ENCODE measurements at regions not wholly inside any gene's neighbourhood (a gene's known extent, or its start where the extent isn't known, plus 50 kb on each side); places are given as distances from the start of the nearest gene placed in this dataset.
"Not testable (repeated sequence)": the region's sequence is repeated elsewhere in the genome, so short reads cannot be mapped to it uniquely, and the experiment has no call there.

GRCh38 chr6:9708600-9708999 lies 706.3 kb downstream of the TFAP2A start:
- no peak for DNase-seq (ENCODE audit: low read depth in 3 of 3)

DNA sequence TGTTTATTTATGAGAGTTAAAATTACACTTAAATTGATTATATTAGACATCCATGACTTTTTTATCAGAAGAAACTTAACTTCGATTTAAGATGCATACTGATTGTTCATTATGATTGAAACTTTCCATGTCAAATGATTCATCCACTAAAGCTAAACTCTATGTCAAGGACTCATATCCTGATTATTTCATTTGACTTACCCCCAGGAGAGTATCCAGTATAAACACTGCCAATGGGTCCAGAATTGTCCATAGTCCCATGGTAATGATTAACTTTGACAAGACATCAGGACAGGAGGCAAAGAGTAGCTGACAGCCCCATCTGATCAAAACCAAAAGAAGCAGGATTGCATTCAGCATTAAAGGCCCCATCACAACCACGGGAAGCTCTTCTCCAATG lies 709.9 kb downstream of the TFAP2A start:
- no peak for DNase-seq (ENCODE audit: low read depth in 3 of 3)

DNA sequence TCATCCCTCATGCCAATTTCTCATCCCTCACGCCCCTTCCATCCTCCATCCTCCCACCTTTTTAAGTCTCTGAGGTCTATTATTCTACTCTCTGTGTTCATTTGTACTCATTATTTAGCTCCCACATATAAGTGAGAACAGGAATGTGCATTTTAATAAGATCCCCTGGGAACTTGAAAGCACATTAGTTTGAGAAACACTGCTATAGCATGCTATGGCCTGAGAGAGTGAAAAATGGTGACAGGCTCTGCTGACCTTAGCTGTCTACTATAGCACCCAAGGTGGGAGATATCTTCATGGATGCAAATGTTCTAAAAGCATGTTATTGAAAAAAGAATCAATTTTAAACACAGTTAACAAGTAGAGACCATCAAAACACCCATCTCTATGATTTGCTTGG lies 712.0 kb downstream of the TFAP2A start:
- no peak for DNase-seq (ENCODE audit: low read depth in 3 of 3)

DNA sequence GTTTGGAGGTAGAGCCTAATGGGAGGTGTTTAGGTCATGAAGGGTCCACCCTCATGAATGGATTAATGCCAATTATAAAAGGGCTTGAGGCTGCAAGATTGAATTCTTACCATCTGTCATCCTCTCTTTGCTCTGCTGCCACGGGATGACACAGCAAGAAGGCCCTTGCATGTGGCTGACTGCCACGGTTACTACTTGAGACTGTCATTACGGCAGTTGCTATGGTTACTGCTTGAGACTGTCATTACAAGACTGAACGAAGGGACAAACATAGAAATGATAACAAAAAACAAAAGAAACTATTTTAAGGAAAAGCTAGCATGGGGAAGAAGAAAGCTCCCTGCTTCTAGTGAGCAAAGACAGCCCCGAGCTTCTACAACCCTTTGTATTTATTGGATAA lies 715.0 kb downstream of the TFAP2A start:
- DNase-seq (ENCODE audit: low read depth in 3 of 3) = no peak

DNA sequence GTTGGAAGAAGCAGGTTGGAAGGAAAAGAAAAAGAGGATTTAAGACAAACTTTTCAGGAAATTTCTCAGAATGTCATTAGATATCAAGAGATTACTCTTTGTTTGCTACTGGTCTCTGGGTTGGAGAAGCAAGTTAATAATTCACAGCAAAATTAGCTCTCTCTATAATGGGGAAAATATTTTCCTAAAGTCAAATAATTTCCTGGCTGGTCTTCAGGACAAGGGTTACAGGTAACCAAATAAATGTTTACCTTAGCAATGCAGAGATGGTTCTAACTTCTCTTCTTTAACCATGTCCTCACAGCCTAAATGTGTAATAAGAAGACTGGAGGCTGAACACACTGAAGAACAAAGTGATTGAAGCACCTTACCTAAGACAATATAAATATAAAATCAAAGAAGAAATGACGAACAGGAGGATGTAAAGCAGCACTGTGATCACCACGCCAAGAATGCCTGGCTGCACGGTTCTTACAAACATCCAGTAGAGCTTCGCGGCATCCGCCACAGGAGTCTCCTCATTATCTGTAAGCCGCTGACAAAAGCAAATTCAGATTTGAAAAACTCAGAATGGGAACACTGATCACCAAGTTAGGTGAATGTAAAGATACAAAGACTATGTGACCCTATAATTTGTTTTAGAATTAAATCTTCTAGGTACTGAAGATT lies 717.5 kb downstream of the TFAP2A start:
- no peak for DNase-seq (ENCODE audit: low read depth in 3 of 3)

GRCh38 chr6:9690388-9690787 lies 724.5 kb downstream of the TFAP2A start:
- no peak for DNase-seq (ENCODE audit: low read depth in 3 of 3)

GRCh38 chr6:9680727-9681126 lies 734.1 kb downstream of the TFAP2A start:
- DNase-seq (ENCODE audit: low read depth in 3 of 3) = not testable (repeated sequence)

DNA sequence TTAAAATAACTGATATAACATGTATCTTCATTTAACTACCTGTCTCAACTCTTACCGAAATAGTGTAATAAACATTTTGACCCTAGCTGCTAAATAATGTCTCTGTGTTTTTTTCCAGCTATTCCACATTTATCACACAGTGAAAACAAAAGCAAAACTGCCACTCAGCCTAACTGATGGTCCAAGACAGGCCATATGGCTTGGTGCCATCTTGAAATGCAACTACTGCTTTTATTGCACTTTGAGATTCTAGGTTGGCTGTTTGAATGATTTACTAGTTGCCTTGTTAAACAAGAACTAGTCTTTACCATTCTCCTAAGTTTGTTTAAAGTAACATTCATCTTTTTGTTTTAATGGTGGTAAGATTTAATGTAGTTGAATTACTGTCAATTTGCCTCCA lies 739.8 kb downstream of the TFAP2A start:
- DNase-seq (ENCODE audit: low read depth in 3 of 3) = no peak

DNA sequence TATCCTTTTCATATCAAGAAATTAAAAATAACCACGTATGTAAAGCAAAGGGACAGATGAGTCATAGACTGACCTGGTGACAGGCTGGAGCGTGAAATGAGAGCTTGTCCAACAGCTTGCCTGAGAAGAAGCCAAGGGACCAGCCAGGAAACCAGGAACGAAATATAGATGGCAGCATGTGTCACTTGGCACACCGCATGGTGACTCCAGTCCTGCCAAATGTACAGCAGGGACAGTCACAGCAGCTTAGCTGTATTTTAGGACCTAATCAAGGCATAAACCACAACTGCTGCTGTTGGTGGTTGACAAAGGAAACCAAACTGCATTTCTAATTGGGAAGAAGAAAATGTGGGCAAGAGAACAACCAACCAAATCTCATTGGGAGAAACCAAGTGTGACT lies 755.0 kb downstream of the TFAP2A start:
- no peak for DNase-seq (ENCODE audit: low read depth in 3 of 3)

- no peak for DNase-seq (ENCODE audit: low read depth in 3 of 3)
Observed at GRCh38 chr6:9657994-9658393, 756.9 kb downstream of the TFAP2A start.

DNA sequence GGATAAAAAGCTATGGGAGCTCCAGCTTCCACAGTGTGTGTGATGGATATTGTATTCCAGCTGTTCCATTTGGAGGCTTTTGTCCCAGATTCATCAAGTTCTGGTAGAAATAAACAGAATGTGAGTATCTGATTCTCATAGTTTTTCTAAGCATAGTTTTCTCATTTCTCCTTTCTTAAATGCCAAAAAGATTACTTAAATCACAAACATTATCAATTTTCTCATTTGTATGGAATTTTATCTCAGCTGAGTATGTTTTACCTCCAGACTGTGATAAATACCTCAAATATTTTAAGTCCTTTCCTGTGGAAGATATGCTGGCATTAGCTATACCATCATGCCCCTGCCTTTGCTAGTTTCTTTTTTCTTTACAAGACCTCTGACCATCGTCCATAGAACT lies 767.3 kb downstream of the TFAP2A start:
- DNase-seq (ENCODE audit: low read depth in 3 of 3) = no peak

GRCh38 chr6:9647071-9647445 lies 767.8 kb downstream of the TFAP2A start:
- DNase-seq (ENCODE audit: low read depth in 3 of 3) = no peak

DNA sequence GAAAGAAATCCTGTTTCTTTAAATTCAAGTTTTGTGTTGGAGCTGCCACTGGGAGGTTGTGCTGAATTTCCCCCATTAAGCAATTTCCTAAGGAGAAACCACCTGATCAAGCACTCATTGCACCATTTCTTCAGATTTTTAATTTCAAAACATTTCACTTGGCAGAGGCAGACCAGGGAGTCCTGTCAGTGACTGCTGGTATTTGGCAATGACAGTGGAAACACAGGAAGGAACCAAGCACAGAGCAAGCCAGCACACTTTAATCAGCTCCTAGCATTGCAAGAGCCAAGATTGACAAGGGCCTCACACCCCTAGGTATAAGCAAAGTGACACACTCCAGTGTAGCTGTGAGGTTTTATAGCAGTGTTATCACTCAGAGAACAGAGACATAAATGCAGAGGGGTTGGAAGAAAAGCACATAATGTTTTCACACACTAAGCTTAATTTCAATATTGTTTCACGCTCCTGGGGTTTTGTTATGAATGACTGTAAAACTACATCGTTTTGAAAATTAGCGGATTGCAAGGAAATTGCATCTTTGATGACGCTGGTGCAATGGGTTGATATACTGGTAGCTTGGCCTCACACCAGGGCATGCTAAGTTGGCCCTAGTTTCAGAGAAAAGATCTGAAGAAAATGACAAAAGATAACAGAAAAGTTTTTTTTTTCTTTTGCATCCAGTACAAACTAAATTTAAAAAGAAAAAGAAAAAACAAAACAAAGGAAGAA lies 768.4 kb downstream of the TFAP2A start:
- DNase-seq (ENCODE audit: low read depth in 3 of 3) = no peak

DNA sequence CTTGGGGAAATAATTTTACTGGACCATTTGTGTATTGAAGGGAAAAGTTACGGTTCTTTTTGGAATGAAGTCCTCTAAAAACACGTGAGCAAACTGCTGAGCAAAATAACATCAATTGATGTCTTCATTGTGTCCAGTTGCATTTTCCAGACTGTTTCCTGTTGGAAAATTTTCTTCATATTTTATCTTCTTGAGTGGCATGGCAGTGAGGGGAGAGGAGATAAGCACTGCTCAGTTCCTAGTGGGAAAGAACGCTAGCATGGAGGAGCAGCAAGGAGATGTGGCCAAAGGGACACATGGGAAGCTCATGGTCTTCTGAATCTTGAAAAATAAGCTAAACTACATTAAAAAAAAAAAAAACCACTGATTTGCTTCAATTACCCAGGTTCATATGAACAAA lies 776.0 kb downstream of the TFAP2A start:
- DNase-seq (ENCODE audit: low read depth in 3 of 3) = no peak

- no peak for DNase-seq (ENCODE audit: low read depth in 3 of 3)
Observed at GRCh38 chr6:9634776-9635175, 780.1 kb downstream of the TFAP2A start.

- DNase-seq (ENCODE audit: low read depth in 3 of 3) = no peak
Observed at GRCh38 chr6:9632026-9632425, 782.8 kb downstream of the TFAP2A start.

DNA sequence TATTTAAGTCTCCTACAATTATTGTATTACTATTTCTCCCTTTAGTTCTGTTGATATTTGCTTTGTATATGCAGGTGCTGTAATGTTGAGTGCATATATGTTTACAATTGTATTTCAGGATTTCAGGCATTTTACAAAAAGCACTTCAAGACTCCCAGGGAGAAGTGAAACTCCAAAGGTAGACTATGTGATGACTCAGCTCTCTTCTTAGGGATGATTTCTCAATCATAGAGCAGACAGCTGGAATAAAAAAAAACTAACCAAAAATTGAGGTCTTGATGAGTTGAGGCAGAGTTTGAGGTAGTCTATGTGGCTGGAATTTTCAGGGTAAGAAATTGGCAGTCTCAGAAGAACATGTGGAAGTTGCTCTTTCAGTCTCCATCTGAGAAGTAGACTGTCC lies 786.1 kb downstream of the TFAP2A start:
- DNase-seq (ENCODE audit: low read depth in 3 of 3) = no peak

DNA sequence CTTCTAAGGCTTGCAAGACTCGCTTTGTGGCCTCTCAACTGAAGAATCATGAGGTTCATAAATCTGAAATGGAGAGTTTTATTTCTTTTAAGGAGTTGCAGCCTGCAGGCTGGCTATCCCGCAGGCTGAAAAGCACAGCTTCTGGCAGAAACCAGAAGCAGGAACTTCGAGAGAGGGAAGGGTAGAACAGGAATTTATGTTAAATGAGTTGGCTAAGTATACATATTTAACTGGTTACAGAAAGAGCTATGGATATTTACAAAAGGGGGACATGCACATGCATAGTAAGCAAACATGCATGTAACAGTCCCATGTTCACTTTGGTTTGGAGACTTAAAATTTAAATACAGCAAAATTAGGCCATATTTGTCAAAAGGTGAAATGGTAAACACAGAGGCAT lies 787.0 kb downstream of the TFAP2A start:
- DNase-seq (ENCODE audit: low read depth in 3 of 3) = no peak

- no peak for DNase-seq (ENCODE audit: low read depth in 3 of 3)
Observed at GRCh38 chr6:9623985-9624384, 790.9 kb downstream of the TFAP2A start.

GRCh38 chr6:9623228-9623832 lies 791.5 kb downstream of the TFAP2A start:
- DNase-seq (ENCODE audit: low read depth in 3 of 3) = no peak

GRCh38 chr6:9621276-9621675 lies 793.6 kb downstream of the TFAP2A start:
- DNase-seq (ENCODE audit: low read depth in 3 of 3) = no peak

DNA sequence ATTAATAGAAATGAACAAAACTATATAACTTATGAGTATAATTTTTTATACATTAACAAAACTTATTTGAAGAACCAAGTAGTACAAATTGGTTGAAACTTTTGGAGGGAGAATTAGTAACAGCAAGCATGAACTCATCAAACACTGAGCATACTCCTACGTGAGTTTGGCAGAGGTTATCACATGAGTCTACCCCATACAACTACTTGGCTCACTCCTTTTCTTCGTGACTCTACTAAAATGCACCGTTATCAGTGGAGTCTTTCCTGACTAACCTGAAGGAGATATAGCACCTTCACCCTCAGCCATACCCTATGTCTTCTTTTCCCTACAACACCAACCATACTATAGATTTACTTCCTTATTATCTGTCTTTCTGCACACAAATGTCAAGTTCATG lies 794.2 kb downstream of the TFAP2A start:
- no peak for DNase-seq (ENCODE audit: low read depth in 3 of 3)

DNA sequence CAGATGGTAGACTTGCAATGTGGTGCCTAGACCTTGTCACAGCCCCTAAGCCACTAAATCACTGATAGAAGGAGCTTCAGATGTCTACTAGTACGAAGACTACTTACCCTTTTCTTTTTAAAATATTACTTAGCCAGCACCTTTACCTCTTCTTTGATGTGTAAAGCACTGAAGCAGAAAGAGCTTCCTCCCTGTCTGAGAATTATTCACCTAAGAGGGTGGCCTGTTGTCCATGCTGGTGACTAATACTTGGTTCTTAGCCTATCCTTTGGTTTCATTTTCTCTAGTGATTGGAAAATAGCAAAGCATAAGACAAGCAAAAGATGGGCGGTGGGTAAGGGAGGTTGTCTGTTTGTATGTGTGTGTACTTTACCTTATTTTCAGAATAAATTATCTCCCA lies 794.6 kb downstream of the TFAP2A start:
- DNase-seq (ENCODE audit: low read depth in 3 of 3) = no peak
